Type B pancreatic cell (in vitro differentiated cells): ENCODE measurements at regions not wholly inside any gene's neighbourhood (a gene's known extent, or its start where the extent isn't known, plus 50 kb on each side); places are given as distances from the start of the nearest gene placed in this dataset.

ENCODE experiments used
- DNase-seq: peaks from one replicate; pipeline ENCODE4 v3.0.0; 2021; ENCODE audit warnings: mixed read lengths; ENCODE audit not compliant: unreplicated experiment; ENCODE audit errors: extremely low spot score
- H3K27ac Mint-ChIP-seq: 2 replicates; pipeline ENCODE4 v1.8.0; 2021; ENCODE audit warnings: mild to moderate bottlenecking, mixed read lengths
- H3K27me3 Mint-ChIP-seq: 2 replicates; pipeline ENCODE4 v1.8.0; 2021; ENCODE audit warnings: mixed read lengths
- H3K36me3 Mint-ChIP-seq: 2 replicates; pipeline ENCODE4 v1.8.0; 2021; ENCODE audit warnings: mixed read lengths
- H3K4me1 Mint-ChIP-seq: one replicate; pipeline ENCODE4 v1.8.0; 2021; ENCODE audit warnings: mixed read lengths; ENCODE audit not compliant: unreplicated experiment
- H3K4me3 Mint-ChIP-seq: 2 replicates; pipeline ENCODE4 v1.8.0; 2021; ENCODE audit warnings: mild to moderate bottlenecking, mixed read lengths
- H3K9me3 Mint-ChIP-seq: 2 replicates; pipeline ENCODE4 v1.8.0; 2021; ENCODE audit warnings: mixed read lengths
- CTCF ChIP-seq: fragments of 200-600 bp; sonication (generic); conservative IDR thresholded peaks from 2 replicates; pipeline ENCODE4 v1.5.0; 2021; ENCODE audit warnings: antibody characterized with exemption, mild to moderate bottlenecking

GRCh38 chr17:31650756-31651520 lies 208.1 kb downstream of the COPRS start:
- no peak for DNase-seq
- TF ChIP-seq CTCF: no peak
- no peaks in the 10 kb centered on the region for H3K27me3 Mint-ChIP-seq
- peaks cover 10% of the 10 kb centered on the region for H3K9me3 Mint-ChIP-seq
- H3K36me3 Mint-ChIP-seq: no peaks in the 10 kb centered on the region
- H3K27ac Mint-ChIP-seq: no peak overlapping the region
- H3K4me1 Mint-ChIP-seq: peaks cover 10% of the 10 kb centered on the region
- no peak overlapping the region for H3K4me3 Mint-ChIP-seq

DNA sequence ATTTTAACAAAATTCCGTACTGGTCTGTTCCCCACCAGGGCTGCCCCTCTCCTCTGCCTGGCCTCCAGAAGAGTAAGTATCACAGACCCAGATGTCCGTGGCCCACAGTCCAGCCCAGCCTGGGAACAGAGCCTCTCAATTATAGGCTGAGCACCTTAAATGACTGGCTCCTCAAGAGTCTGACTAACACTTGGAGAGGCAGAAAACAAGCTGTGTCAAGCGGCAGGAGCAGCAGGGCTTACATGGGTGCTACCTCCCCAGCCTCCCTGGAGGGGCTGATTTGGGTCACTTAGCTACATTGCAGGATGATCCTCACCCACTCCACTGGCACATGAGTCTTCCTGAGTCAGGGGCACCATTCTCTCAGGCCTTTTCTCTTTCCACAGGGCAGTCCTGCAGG lies 209.7 kb downstream of the COPRS start:
- Mint-ChIP-seq H3K27me3 (no peaks in the 10 kb centered on the region), H3K4me1 (peaks cover 10% of the 10 kb centered on the region), H3K27ac (no peak overlapping the region), H3K36me3 (no peaks in the 10 kb centered on the region), H3K4me3 (no peak overlapping the region), H3K9me3 (peaks cover 21% of the 10 kb centered on the region)
- TF ChIP-seq CTCF: no peak
- DNase-seq: no peak

DNA sequence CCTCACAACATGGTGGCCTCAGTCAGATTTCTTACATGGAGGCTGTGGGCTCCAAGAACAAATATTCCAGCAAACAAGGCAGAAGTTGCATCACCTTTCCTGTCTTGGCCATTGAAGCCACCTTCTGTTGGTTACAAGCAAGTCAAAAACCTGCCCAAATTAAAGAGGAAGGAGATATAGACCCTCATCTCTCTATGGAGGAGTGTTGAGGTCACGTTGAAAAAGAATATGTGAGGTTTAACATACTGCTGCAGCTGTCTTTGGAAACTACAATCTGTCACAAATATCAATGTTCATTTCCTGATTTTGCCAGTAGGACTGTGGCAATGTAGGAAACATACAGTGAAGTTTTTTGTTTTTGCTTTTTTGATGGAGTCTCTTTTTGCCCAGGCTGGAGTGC lies 211.4 kb downstream of the COPRS start:
- Mint-ChIP-seq H3K9me3 (peaks cover 21% of the 10 kb centered on the region), H3K27me3 (no peaks in the 10 kb centered on the region), H3K36me3 (no peaks in the 10 kb centered on the region), H3K27ac (no peak overlapping the region), H3K4me3 (no peak overlapping the region), H3K4me1 (no peaks in the 10 kb centered on the region)
- no peak for TF ChIP-seq CTCF
- no peak for DNase-seq

- no peaks in the 10 kb centered on the region for H3K4me1 Mint-ChIP-seq
- H3K27me3 Mint-ChIP-seq: no peaks in the 10 kb centered on the region
- DNase-seq: no peak
- TF ChIP-seq CTCF: no peak
- H3K36me3 Mint-ChIP-seq: no peaks in the 10 kb centered on the region
- peaks cover 21% of the 10 kb centered on the region for H3K9me3 Mint-ChIP-seq
- no peak overlapping the region for H3K27ac Mint-ChIP-seq
- no peak overlapping the region for H3K4me3 Mint-ChIP-seq
These were observed 212.4 kb downstream of the COPRS start for GRCh38 chr17:31646642-31647041.

GRCh38 chr17:31645351-31645750 lies 213.7 kb downstream of the COPRS start:
- TF ChIP-seq CTCF: no peak
- Mint-ChIP-seq H3K27ac (no peak overlapping the region), H3K36me3 (no peaks in the 10 kb centered on the region), H3K27me3 (no peaks in the 10 kb centered on the region), H3K9me3 (peaks cover 21% of the 10 kb centered on the region), H3K4me3 (no peak overlapping the region), H3K4me1 (no peaks in the 10 kb centered on the region)
- DNase-seq: no peak
